Neuronal stem cell (in vitro differentiated cells): ENCODE measurements at regions not wholly inside any gene's neighbourhood (a gene's known extent, or its start where the extent isn't known, plus 50 kb on each side); places are given as distances from the start of the nearest gene placed in this dataset.

Experiments
- DNase-seq: peaks from one replicate; pipeline ENCODE4 v3.0.0-alpha.2; 2013; ENCODE audit warnings: low spot score
- H2AFZ ChIP-seq: one replicate; pipeline ENCODE4 v1.6.1; 2013; ENCODE audit warnings: mild to moderate bottlenecking, low read length, inconsistent platforms
- H2AK5ac ChIP-seq: 2 replicates; pipeline ENCODE4 v1.6.1; 2013; ENCODE audit warnings: low read depth, mild to moderate bottlenecking, inconsistent platforms, low read length, moderate library complexity, mixed read lengths
- H2BK120ac ChIP-seq: 2 replicates; pipeline ENCODE4 v1.6.1; 2013; ENCODE audit warnings: low read depth, mild to moderate bottlenecking, inconsistent platforms, low read length, moderate library complexity, mixed read lengths
- H2BK12ac ChIP-seq: one replicate; pipeline ENCODE4 v1.6.1; 2013; ENCODE audit warnings: low read length, inconsistent platforms
- H2BK15ac ChIP-seq: 2 replicates; pipeline ENCODE4 v1.6.1; 2013; ENCODE audit warnings: mild to moderate bottlenecking, low read length, inconsistent platforms, mixed read lengths
- H2BK5ac ChIP-seq: one replicate; pipeline ENCODE4 v1.6.1; 2013; ENCODE audit warnings: inconsistent platforms, mild to moderate bottlenecking, low read length, moderate library complexity
- H3K14ac ChIP-seq: one replicate; pipeline ENCODE4 v1.6.1; 2013; ENCODE audit warnings: low read length, inconsistent platforms
- H3K18ac ChIP-seq: 2 replicates; pipeline ENCODE4 v1.6.1; 2013; ENCODE audit warnings: low read length, inconsistent platforms
- H3K23ac ChIP-seq: 2 replicates; pipeline ENCODE4 v1.6.1; 2013; ENCODE audit warnings: low read depth, mild to moderate bottlenecking, mixed read lengths, low read length, inconsistent platforms; ENCODE audit not compliant: poor library complexity
- H3K27ac ChIP-seq: replicated peaks from 3 replicates; pipeline ENCODE4 v1.5.1; 2013; ENCODE audit warnings: low read length, inconsistent platforms
- H3K27me3 ChIP-seq, 3 experiments: 2 replicates each; pipeline ENCODE4 v1.6.1; 2013; ENCODE audit warnings: low read length in 3 of 3, mild to moderate bottlenecking in 2 of 3, inconsistent platforms in 1 of 3, low read depth in 1 of 3, mixed read lengths in 1 of 3, moderate library complexity in 1 of 3; ENCODE audit not compliant: control insufficient read depth in 3 of 3, insufficient read depth in 3 of 3
- H3K36me3 ChIP-seq, 2 donors: replicated peaks in 1 of 2; 2 replicates each; pipeline ENCODE4 v1.6.1; 2013; ENCODE audit warnings: low read length in 2 of 2; ENCODE audit not compliant: control insufficient read depth in 2 of 2, insufficient read depth in 2 of 2
- H3K4ac ChIP-seq: 2 replicates; pipeline ENCODE4 v1.6.1; 2013; ENCODE audit warnings: inconsistent platforms, mild to moderate bottlenecking, low read length, moderate library complexity
- H3K4me1 ChIP-seq, 2 donors: 1 replicate in 1 of 2; 2 replicates in 1 of 2; pipeline ENCODE4 v1.6.1; 2013; ENCODE audit warnings: low read length in 2 of 2, low read depth in 1 of 2; ENCODE audit not compliant: control insufficient read depth in 2 of 2, insufficient read depth in 1 of 2
- H3K4me2 ChIP-seq: one replicate; pipeline ENCODE4 v1.6.1; 2013; ENCODE audit warnings: mild to moderate bottlenecking, low read length, inconsistent platforms; ENCODE audit not compliant: insufficient read depth, poor library complexity, severe bottlenecking
- H3K4me3 ChIP-seq, 2 donors: 2 replicates each; pipeline ENCODE4 v1.5.1; 2013; ENCODE audit warnings: low read length in 2 of 2, mild to moderate bottlenecking in 2 of 2, inconsistent platforms in 1 of 2, moderate library complexity in 1 of 2
- H3K79me1 ChIP-seq: one replicate; pipeline ENCODE4 v1.6.1; 2013; ENCODE audit warnings: low read depth, mild to moderate bottlenecking, inconsistent platforms, low read length, moderate library complexity
- H3K9ac ChIP-seq: one replicate; pipeline ENCODE4 v1.6.1; 2013; ENCODE audit warnings: mild to moderate bottlenecking, low read depth, low read length, inconsistent platforms; ENCODE audit not compliant: poor library complexity
- H3K9me3 ChIP-seq, 2 donors: replicated peaks in 1 of 2; 2 replicates each; pipeline versions ENCODE3 to v1.6.1; 2013; ENCODE audit warnings: low read length in 2 of 2, mild to moderate bottlenecking in 2 of 2, inconsistent platforms in 1 of 2, low read depth in 1 of 2, mixed read lengths in 1 of 2, moderate library complexity in 1 of 2; ENCODE audit not compliant: control insufficient read depth in 2 of 2, insufficient read depth in 1 of 2
- H4K8ac ChIP-seq: one replicate; pipeline ENCODE4 v1.6.1; 2013; ENCODE audit warnings: low read depth, mild to moderate bottlenecking, inconsistent platforms, low read length, moderate library complexity
- H4K91ac ChIP-seq: one replicate; pipeline ENCODE4 v1.6.1; 2013; ENCODE audit warnings: low read length, low read depth, mild to moderate bottlenecking, inconsistent platforms; ENCODE audit not compliant: poor library complexity
- WGBS, 2 donors: extraction: QIAGEN DNeasy Blood & Tissue Kit; methylation state at CpG; one replicate each; pipeline ENCODE4 v1.1.7; 2013; ENCODE audit warnings: missing lambda C conversion rate in 2 of 2, mixed read lengths in 1 of 2; ENCODE audit not compliant: insufficient read length in 2 of 2, insufficient replicate concordance in 1 of 2; ENCODE audit errors: extremely low coverage in 2 of 2; 5-methylcytosine and 5-hydroxymethylcytosine counted together

GRCh38 chrX:39779952-39780783 lies 317.6 kb downstream of the BCOR start:
- no peak overlapping the region for H3K18ac ChIP-seq
- peaks cover 2 to 4% of the 10 kb centered on the region in 2 donors for H3K9me3 ChIP-seq
- no CpG with 5 or more reads among the region's 12 CpGs for WGBS, 2 donors
- H2BK5ac ChIP-seq, result no peak overlapping the region
- H2BK15ac ChIP-seq, result no peak overlapping the region
- H2BK120ac ChIP-seq, result no peak overlapping the region
- no peak overlapping the region for H3K4me3 ChIP-seq
- no peaks in the 10 kb centered on the region for H3K79me1 ChIP-seq
- no peak overlapping the region for H3K4ac ChIP-seq
- DNase-seq, result no peak
- H4K91ac ChIP-seq, result no peak overlapping the region
- H4K8ac ChIP-seq, result no peak overlapping the region
- H2AFZ ChIP-seq, result no peak overlapping the region
- no peak overlapping the region for H3K4me2 ChIP-seq
- H3K27ac ChIP-seq, result no peak overlapping the region
- H3K4me1 ChIP-seq, result no peaks in the 10 kb centered on the region
- no peak overlapping the region for H2AK5ac ChIP-seq
- no peak overlapping the region for H2BK12ac ChIP-seq
- no peak overlapping the region for H3K14ac ChIP-seq
- H3K23ac ChIP-seq, result no peak overlapping the region
- H3K27me3 ChIP-seq, result no peaks in the 10 kb centered on the region
- H3K9ac ChIP-seq, result no peak overlapping the region
- no peaks in the 10 kb centered on the region for H3K36me3 ChIP-seq

- H2BK120ac ChIP-seq, result no peak overlapping the region
These were observed 315.5 kb downstream of the BCOR start for GRCh38 chrX:39782276-39782675.

GRCh38 chrX:39787999-39788398 lies 309.8 kb downstream of the BCOR start:
- no peak for DNase-seq
- Histone ChIP-seq H3K14ac (no peak overlapping the region), H4K91ac (no peak overlapping the region), H4K8ac (peak overlapping the region; percentile 17), H3K27me3 (no peaks in the 10 kb centered on the region), H3K4me2 (no peak overlapping the region), H3K18ac (no peak overlapping the region), H3K4ac (no peak overlapping the region), H2AK5ac (no peak overlapping the region), H2BK15ac (no peak overlapping the region), H3K9ac (no peak overlapping the region), H2BK5ac (no peak overlapping the region), H2BK120ac (no peak overlapping the region), H2AFZ (no peak overlapping the region), H3K4me1 (no peaks in the 10 kb centered on the region), H3K4me3 (no peak overlapping the region), H3K79me1 (no peaks in the 10 kb centered on the region), H3K36me3 (no peaks in the 10 kb centered on the region), H2BK12ac (no peak overlapping the region), H3K9me3 (peaks cover 0 to 2% of the 10 kb centered on the region in 2 donors), H3K27ac (no peak overlapping the region), H3K23ac (no peak overlapping the region)
- no CpG with 5 or more reads among the region's 6 CpGs for WGBS, 2 donors

More at GRCh38 chrX:39782276-39782675, 315.5 kb downstream of the BCOR start:
- Histone ChIP-seq H3K4me1 (no peaks in the 10 kb centered on the region), H2BK15ac (no peak overlapping the region), H3K36me3 (no peaks in the 10 kb centered on the region), H3K27me3 (no peaks in the 10 kb centered on the region), H3K23ac (no peak overlapping the region), H2BK5ac (no peak overlapping the region), H3K4ac (no peak overlapping the region), H2AK5ac (no peak overlapping the region), H3K4me2 (no peak overlapping the region), H3K14ac (no peak overlapping the region), H3K4me3 (no peak overlapping the region), H3K9me3 (peaks cover 2 to 4% of the 10 kb centered on the region in 2 donors), H3K9ac (no peak overlapping the region), H3K27ac (no peak overlapping the region), H3K79me1 (no peaks in the 10 kb centered on the region), H2BK12ac (no peak overlapping the region), H4K8ac (no peak overlapping the region), H4K91ac (no peak overlapping the region), H3K18ac (no peak overlapping the region), H2AFZ (no peak overlapping the region)
- no CpG with 5 or more reads among the region's 4 CpGs for WGBS, 2 donors
- no peak for DNase-seq

GRCh38 chrX:39788521-39788920 lies 309.2 kb downstream of the BCOR start:
- no peak overlapping the region for H2AFZ ChIP-seq
- no peak overlapping the region for H3K18ac ChIP-seq
- H2BK12ac ChIP-seq, result no peak overlapping the region
- no peaks in the 10 kb centered on the region for H3K79me1 ChIP-seq
- no peak overlapping the region for H2BK120ac ChIP-seq
- H3K4me3 ChIP-seq, result no peak overlapping the region
- no peaks in the 10 kb centered on the region for H3K4me1 ChIP-seq
- no peak overlapping the region for H3K4me2 ChIP-seq
- H3K14ac ChIP-seq, result no peak overlapping the region
- H2BK5ac ChIP-seq, result no peak overlapping the region
- H4K91ac ChIP-seq, result no peak overlapping the region
- no peak overlapping the region for H3K27ac ChIP-seq
- peaks cover 0 to 2% of the 10 kb centered on the region in 2 donors for H3K9me3 ChIP-seq
- no peaks in the 10 kb centered on the region for H3K36me3 ChIP-seq
- no peak overlapping the region for H4K8ac ChIP-seq
- H3K23ac ChIP-seq, result no peak overlapping the region
- no peaks in the 10 kb centered on the region for H3K27me3 ChIP-seq
- no CpG with 5 or more reads among the region's 6 CpGs for WGBS, 2 donors
- no peak overlapping the region for H3K4ac ChIP-seq
- DNase-seq, result no peak
- no peak overlapping the region for H3K9ac ChIP-seq
- H2BK15ac ChIP-seq, result no peak overlapping the region
- no peak overlapping the region for H2AK5ac ChIP-seq
